ENCODE measurements at regions not wholly inside any gene's neighbourhood (a gene's known extent, or its start where the extent isn't known, plus 50 kb on each side); places are given as distances from the start of the nearest gene placed in this dataset.

DNA sequence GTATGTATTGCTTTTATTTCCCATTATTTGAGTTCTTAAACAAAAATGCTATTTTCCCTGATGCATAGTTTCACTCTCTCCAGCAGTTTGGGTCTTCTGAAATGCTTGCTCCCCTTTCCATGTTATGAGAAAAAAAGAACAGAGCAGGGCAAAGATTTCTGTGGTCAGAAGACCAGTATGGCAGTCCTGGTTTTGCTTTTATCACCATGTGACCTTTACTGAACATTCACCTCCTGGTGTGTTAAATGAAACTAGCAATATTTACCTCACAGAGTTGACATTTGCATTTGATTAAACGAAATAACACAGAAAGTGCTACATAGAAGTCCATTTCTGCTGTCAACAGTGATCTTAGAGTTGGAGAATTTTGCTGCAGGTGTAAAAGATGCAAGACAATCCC lies 141.0 kb upstream of the G2E3 start:
- intact Hi-C loops (cut with DNase I), result no loop called here
- Histone ChIP-seq H3K4me3 (no peak overlapping the region), H3K27ac (no peak overlapping the region), H3K9me3 (no peaks in the 10 kb centered on the region), H3K36me3 (no peaks in the 10 kb centered on the region), H3K4me1 (no peaks in the 10 kb centered on the region), H3K27me3 (no peaks in the 10 kb centered on the region)
- no peak for ATAC-seq
- no peak for DNase-seq
- TF ChIP-seq, protein P1, sequence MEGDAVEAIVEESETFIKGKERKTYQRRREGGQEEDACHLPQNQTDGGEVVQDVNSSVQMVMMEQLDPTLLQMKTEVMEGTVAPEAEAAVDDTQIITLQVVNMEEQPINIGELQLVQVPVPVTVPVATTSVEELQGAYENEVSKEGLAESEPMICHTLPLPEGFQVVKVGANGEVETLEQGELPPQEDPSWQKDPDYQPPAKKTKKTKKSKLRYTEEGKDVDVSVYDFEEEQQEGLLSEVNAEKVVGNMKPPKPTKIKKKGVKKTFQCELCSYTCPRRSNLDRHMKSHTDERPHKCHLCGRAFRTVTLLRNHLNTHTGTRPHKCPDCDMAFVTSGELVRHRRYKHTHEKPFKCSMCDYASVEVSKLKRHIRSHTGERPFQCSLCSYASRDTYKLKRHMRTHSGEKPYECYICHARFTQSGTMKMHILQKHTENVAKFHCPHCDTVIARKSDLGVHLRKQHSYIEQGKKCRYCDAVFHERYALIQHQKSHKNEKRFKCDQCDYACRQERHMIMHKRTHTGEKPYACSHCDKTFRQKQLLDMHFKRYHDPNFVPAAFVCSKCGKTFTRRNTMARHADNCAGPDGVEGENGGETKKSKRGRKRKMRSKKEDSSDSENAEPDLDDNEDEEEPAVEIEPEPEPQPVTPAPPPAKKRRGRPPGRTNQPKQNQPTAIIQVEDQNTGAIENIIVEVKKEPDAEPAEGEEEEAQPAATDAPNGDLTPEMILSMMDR (IDR thresholded peaks at IDR 0.05), result no peak

GRCh38 chr14:30419037-30419436 lies 139.9 kb upstream of the G2E3 start:
- DNase-seq (no peak), ATAC-seq (no peak)
- TF ChIP-seq, protein P1 (IDR thresholded peaks at IDR 0.05), result no peak
- H3K36me3 ChIP-seq, result no peaks in the 10 kb centered on the region
- no peak overlapping the region for H3K27ac ChIP-seq
- no peaks in the 10 kb centered on the region for H3K27me3 ChIP-seq
- no peak overlapping the region for H3K4me3 ChIP-seq
- intact Hi-C loops (cut with DNase I), result no loop called here
- H3K9me3 ChIP-seq, result no peaks in the 10 kb centered on the region
- H3K4me1 ChIP-seq, result no peaks in the 10 kb centered on the region

DNA sequence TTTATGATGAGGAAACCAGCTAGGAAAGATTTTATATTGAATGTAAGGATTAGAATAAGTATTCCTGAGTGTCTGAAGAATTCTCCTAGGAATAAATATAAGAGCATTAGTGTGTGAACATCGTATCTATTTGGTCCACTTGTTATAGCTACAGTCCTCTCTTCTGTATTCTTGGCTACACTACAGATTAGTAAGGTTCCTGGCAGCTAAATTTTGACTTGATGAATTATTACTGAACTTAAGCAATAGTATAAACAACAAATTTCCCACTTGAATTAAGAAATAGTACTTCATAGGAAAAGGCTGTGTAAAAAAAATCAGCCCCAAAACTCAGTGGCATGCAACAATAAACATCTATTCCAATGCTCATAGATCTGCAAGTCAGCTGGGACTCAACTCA lies 138.4 kb upstream of the G2E3 start:
- DNase-seq, result no peak
- Histone ChIP-seq H3K27me3 (no peaks in the 10 kb centered on the region), H3K9me3 (no peaks in the 10 kb centered on the region), H3K36me3 (no peaks in the 10 kb centered on the region), H3K27ac (no peak overlapping the region), H3K4me1 (no peaks in the 10 kb centered on the region), H3K4me3 (no peak overlapping the region)
- no peak for ATAC-seq
- TF ChIP-seq, protein P1 (IDR thresholded peaks at IDR 0.05), result no peak
- intact Hi-C loops (cut with DNase I), result no loop called here

DNA sequence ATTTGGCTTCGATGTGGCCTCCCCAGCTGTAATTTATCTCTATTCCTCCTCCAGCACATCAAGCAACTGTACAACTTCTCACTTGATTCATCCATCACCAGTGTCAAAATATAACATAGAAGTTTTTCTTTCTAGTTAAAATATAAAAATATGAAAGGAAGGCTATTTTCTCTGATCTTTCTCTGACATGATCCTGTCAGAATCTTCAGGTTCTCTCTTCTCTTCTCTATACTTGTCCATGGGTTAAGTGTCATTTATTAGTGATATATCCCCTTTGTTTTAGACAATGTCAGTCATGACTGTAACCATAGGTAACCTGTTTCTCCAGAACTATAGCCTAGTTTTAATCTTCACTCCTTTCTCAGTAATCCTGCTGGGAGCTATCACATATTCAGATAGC lies 132.5 kb upstream of the G2E3 start:
- Histone ChIP-seq H3K4me1 (no peaks in the 10 kb centered on the region), H3K9me3 (no peaks in the 10 kb centered on the region), H3K27ac (no peak overlapping the region), H3K36me3 (no peaks in the 10 kb centered on the region), H3K4me3 (no peak overlapping the region), H3K27me3 (no peaks in the 10 kb centered on the region)
- DNase-seq, result no peak
- intact Hi-C loops (cut with DNase I), result no loop called here
- TF ChIP-seq, protein P1 (IDR thresholded peaks at IDR 0.05), result no peak
- ATAC-seq, result no peak

DNA sequence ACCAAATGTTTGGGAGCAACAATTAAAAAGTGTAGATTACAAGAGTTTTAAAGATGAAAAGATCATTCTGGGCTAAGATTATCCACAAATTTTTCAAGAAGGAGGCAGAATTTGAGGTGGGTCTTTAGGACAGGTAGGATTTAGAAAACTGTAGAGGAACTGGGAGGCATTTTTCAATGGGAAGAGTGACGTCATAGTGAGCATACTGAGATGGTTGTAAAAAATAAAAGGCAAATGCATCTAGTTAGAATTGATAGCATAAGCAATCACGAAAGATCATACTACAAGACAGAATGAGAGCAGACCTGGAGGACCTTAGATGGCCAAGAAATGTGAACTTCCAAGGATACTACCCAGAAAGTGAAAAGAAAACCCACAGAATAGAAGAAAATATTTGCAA lies 131.6 kb upstream of the G2E3 start:
- Histone ChIP-seq H3K27ac (no peak overlapping the region), H3K27me3 (no peaks in the 10 kb centered on the region), H3K9me3 (no peaks in the 10 kb centered on the region), H3K4me1 (no peaks in the 10 kb centered on the region), H3K4me3 (no peak overlapping the region), H3K36me3 (no peaks in the 10 kb centered on the region)
- no peak for DNase-seq
- no peak for ATAC-seq
- TF ChIP-seq, protein P1 (IDR thresholded peaks at IDR 0.05), result no peak
- intact Hi-C loops (cut with DNase I), result no loop called here

All from left lung (tissue), 4 donors.